ENCODE measurements at regions not wholly inside any gene's neighbourhood (a gene's known extent, or its start where the extent isn't known, plus 50 kb on each side); places are given as distances from the start of the nearest gene placed in this dataset.
"Not testable (repeated sequence)": the region's sequence is repeated elsewhere in the genome, so short reads cannot be mapped to it uniquely, and the experiment has no call there.

GRCh38 chr7:82559193-82559805, 115.7 kb upstream of the CACNA2D1 start:
- no peak for DNase-seq

- DNase-seq, result no peak
Measured at GRCh38 chr7:82549616-82550285, 106.2 kb upstream of the CACNA2D1 start.

- no peak for DNase-seq
Measured at GRCh38 chr7:82548141-82548688, 104.6 kb upstream of the CACNA2D1 start.

GRCh38 chr7:82542665-82543064, 99.1 kb upstream of the CACNA2D1 start:
- DNase-seq, result no peak

- no peak for DNase-seq
Measured at GRCh38 chr7:82539969-82540368, 96.4 kb upstream of the CACNA2D1 start.

DNA sequence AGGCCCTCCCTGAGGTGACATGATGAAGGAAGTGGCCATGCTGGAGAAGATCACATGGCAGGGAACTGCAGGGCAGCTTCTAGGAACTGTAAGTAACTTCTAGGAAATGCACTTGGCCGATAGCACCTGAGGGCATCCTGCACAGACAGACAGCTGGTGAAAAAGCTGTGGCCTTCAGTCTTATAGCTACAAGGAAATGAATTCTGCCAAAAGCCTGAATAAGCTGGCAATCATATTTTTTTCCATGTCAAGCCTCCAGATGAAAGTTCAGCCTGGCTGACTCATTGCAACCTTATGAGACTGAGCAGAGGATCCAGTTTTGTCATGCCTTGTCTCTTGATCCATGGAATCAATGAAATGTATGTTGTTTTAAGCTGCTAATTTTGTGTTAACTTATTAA, 91.1 kb upstream of the CACNA2D1 start:
- no peak for DNase-seq

DNA sequence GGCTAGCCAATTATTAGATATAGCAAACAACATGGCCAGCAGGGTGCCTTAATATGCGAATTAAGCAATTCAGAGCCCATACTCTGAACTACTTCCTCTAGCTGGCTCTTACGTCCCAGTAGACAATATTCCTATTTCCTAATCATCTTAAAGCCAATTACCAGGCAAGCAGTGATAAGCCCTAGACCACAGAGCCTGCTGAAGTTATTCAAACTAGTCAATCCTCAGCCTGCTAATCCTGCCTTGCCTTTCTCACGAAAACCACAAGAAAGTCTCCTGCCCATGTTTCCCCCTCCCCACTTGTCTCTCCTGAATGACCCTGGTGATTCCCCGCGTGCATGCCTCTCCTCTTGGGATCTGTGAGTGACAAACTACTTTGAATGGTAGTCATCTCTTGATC, 86.8 kb upstream of the CACNA2D1 start:
- no peak for DNase-seq

GRCh38 chr7:82528577-82529310, 85.2 kb upstream of the CACNA2D1 start:
- no peak for DNase-seq

GRCh38 chr7:82527851-82528250, 84.3 kb upstream of the CACNA2D1 start:
- DNase-seq, result no peak

GRCh38 chr7:82521906-82522445, 78.4 kb upstream of the CACNA2D1 start:
- no peak for DNase-seq

- no peak for DNase-seq
Measured at GRCh38 chr7:82517050-82517449, 73.5 kb upstream of the CACNA2D1 start.

DNA sequence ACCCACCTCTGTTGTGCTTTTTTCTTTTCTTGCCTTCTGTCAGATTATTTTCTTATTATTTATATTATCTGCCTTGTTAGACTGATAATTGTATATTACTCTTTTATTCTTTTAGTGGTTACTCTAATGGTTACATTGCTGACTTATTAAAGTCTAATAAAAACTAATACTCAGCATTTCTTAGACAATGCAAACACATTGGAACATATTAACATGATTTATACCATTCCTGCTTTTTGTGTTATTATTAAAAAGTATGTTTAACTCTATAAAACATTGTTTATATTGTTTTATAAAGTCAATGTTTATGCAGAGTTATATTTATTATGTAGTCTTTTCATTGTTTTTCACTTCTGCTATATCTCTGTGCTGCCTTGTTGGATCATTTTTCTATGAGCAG, 68.0 kb upstream of the CACNA2D1 start:
- DNase-seq, result no peak

- DNase-seq, result no peak
Measured at GRCh38 chr7:82507976-82508677, 64.5 kb upstream of the CACNA2D1 start.

- DNase-seq, result no peak
Measured at GRCh38 chr7:82507365-82507975, 63.9 kb upstream of the CACNA2D1 start.

DNA sequence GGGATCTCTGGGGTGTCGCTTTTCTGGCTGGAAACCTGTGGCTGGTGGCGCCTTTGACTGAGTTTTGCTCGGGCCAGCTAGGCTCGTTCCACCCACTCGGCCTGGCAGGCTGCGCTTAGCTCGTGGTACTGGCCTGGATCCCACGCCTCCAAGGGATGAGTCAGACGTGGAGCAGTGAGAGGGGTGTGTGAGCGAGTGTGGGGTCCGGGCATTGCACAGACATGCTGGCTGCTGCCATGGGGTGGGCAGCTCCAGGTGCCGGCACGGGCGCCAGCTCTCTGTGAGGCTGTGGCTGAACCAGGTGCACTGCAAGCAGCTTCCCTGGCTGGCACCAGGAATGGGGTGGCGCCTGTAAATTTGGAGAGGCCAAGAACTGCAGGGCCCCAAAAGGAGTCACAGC, 63.1 kb upstream of the CACNA2D1 start:
- no peak for DNase-seq

DNA sequence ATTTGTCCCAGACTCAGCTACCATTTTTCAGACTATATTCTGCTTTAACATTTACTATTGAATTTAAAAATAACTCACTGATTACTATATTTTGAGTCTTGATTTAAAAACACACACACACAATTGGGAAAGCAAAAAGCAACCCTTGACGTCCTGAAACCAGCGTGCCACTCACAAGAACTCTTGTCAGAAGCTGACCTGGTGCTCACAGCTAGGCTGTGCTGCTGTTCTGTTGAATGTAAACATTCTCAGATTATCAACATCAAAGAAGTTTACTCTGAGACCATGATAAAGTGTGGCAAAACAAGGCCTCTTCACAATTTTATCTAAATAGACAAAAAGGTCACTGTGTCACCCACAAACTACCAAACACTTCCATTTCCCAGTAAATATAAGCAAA, 62.6 kb upstream of the CACNA2D1 start:
- DNase-seq, result no peak

- no peak for DNase-seq
Measured at GRCh38 chr7:82501346-82501745, 57.8 kb upstream of the CACNA2D1 start.

GRCh38 chr7:82499546-82499945, 56.0 kb upstream of the CACNA2D1 start:
- not testable (repeated sequence) for DNase-seq

DNA sequence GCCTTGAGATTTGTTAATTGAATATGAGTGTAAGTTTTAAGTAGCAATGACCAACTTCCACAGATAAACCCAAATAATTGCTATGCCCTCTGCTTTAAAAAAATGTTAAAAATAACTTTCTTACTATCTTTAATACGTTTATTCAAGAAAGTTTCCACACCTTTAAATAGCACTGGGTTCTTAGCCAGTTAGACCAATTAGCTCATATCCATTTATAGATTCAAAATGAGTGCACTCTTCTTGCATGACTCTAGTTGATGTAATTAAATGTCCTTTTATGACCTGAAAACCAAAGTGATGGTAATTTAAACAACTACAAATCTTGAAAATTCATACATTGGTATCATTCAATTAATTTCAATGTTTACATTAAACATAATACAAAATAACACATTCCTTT, 50.8 kb upstream of the CACNA2D1 start:
- DNase-seq, result no peak

All from activated T-cell treated with anti-CD3 and anti-CD28 coated beads for 4 hours (primary cell).